ENCODE measurements at regions not wholly inside any gene's neighbourhood (a gene's known extent, or its start where the extent isn't known, plus 50 kb on each side); places are given as distances from the start of the nearest gene placed in this dataset.

DNA sequence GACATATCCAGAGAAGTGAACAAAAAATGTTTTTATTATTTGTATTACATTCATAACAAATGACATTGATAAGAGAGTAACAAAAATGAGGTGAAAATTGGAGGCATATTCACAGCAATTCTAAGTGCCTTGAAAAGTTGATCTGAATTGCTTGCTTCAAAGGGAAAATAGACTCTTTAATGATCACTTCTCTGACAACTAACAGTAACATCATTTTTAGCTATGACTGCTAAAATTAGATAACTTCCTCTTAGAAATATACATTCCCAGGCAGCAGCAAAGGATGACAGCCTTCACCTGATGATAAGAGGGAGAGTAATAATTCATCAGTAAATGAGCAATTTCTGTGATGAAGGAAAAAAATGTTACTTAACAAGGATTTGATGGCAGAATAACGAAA is 472.5 kb downstream of the PCDH10 start (continued):
- TF ChIP-seq ATF1 (CRISPR knock-in tag; IDR thresholded peaks at IDR 0.05) = no peak

- no peak overlapping the region for H3K4me3 Mint-ChIP-seq
- H3K27ac Mint-ChIP-seq = no peak overlapping the region
- ChIA-PET CTCF (no interaction called here), POLR2A (no interaction called here)
- peaks cover 5% of the 10 kb centered on the region; the same call in 1 of the 2 replicates for H3K9me3 Mint-ChIP-seq
- no peaks in the 10 kb centered on the region for H3K27me3 Mint-ChIP-seq (ENCODE audit: low read depth)
- no peak for TF ChIP-seq NFATC4 (CRISPR knock-in tag; IDR thresholded peaks at IDR 0.05)
- TF ChIP-seq, protein P1, sequence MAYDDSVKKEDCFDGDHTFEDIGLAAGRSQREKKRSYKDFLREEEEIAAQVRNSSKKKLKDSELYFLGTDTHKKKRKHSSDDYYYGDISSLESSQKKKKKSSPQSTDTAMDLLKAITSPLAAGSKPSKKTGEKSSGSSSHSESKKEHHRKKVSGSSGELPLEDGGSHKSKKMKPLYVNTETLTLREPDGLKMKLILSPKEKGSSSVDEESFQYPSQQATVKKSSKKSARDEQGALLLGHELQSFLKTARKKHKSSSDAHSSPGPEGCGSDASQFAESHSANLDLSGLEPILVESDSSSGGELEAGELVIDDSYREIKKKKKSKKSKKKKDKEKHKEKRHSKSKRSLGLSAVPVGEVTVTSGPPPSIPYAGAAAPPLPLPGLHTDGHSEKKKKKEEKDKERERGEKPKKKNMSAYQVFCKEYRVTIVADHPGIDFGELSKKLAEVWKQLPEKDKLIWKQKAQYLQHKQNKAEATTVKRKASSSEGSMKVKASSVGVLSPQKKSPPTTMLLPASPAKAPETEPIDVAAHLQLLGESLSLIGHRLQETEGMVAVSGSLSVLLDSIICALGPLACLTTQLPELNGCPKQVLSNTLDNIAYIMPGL (CRISPR knock-in tag; IDR thresholded peaks at IDR 0.05) = no peak
- 0 out of 2 replicates have a peak, but pooled peaks have one; percentile 14 for TF ChIP-seq HMGA2 (CRISPR knock-in tag; IDR thresholded peaks at IDR 0.05)
- no peak for TF ChIP-seq IRF2 (CRISPR knock-in tag; IDR thresholded peaks at IDR 0.05; ENCODE audit: borderline replicate concordance, low read depth)
- TF ChIP-seq AR (CRISPR knock-in tag; IDR thresholded peaks at IDR 0.05) = no peak
- TF ChIP-seq ZNF425 (CRISPR knock-in tag; conservative IDR thresholded peaks at IDR 0.05) = no peak
- no peaks in the 10 kb centered on the region for H3K36me3 Mint-ChIP-seq
- peaks cover 27% of the 10 kb centered on the region for H3K4me1 Mint-ChIP-seq
- ATAC-seq (no peak; the same call in 1 of the 2 replicates), DNase-seq (ENCODE audit: low spot score) (no peak)
These were observed 471.5 kb downstream of the PCDH10 start for GRCh38 chr4:133620555-133620954.

GRCh38 chr4:133618963-133619362 is 469.9 kb downstream of the PCDH10 start:
- CTCF ChIA-PET = interaction anchor here (1.3 kb wide), 1 partner anchor 472 kb away, joined by 3 read pairs; no protein-coding TSS in a partner anchor

DNA sequence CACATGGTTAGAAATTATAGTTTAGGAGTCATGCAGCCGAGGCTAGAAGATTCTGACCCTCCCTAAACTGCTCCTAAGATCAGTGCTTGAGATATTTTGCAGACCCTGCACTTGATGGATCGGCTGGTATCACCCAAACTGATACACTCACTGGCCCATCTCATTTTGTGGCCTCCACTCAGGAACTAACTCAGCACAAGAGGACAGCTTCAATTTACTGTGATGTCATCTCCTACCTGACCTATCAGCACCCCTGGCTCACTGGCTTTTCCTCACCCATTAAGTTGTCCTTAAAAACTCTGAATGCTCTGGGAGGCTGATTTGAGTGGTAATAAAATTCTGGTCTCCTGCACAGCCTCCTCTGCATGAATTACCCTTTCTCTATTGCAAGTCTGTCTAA is 450.9 kb downstream of the PCDH10 start:
- Mint-ChIP-seq H3K27me3 (ENCODE audit: low read depth) (no peaks in the 10 kb centered on the region), H3K9me3 (peaks cover 19% of the 10 kb centered on the region), H3K4me3 (no peak overlapping the region), H3K36me3 (peaks cover 7% of the 10 kb centered on the region), H3K4me1 (peaks cover 25% of the 10 kb centered on the region), H3K27ac (no peak overlapping the region)
- CTCF ChIA-PET = no interaction called here
- DNase-seq (ENCODE audit: low spot score) (no peak), ATAC-seq (no peak)
- POLR2A ChIA-PET = no interaction called here
- TF ChIP-seq NFE2L1 (CRISPR knock-in tag; IDR thresholded peaks at IDR 0.05) (no peak), HMGA2 (CRISPR knock-in tag; IDR thresholded peaks at IDR 0.05) (no peak), ZNF532 (CRISPR knock-in tag; IDR thresholded peaks at IDR 0.05; ENCODE audit: borderline replicate concordance) (no peak), JUN (CRISPR knock-in tag; IDR thresholded peaks at IDR 0.05) (no peak), NFATC4 (CRISPR knock-in tag; IDR thresholded peaks at IDR 0.05) (no peak), ZNF219 (CRISPR knock-in tag; IDR thresholded peaks at IDR 0.05; ENCODE audit: borderline replicate concordance) (no peak), CREB1 (CRISPR knock-in tag; IDR thresholded peaks at IDR 0.05) (no peak), CBFB (CRISPR knock-in tag; IDR thresholded peaks at IDR 0.05; ENCODE audit: low read depth) (no peak), AR (CRISPR knock-in tag; IDR thresholded peaks at IDR 0.05) (no peak)
- TF ChIP-seq, protein P2, sequence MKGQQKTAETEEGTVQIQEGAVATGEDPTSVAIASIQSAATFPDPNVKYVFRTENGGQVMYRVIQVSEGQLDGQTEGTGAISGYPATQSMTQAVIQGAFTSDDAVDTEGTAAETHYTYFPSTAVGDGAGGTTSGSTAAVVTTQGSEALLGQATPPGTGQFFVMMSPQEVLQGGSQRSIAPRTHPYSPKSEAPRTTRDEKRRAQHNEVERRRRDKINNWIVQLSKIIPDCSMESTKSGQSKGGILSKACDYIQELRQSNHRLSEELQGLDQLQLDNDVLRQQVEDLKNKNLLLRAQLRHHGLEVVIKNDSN (CRISPR knock-in tag; IDR thresholded peaks at IDR 0.05) = no peak

More at GRCh38 chr4:133618963-133619362, 469.9 kb downstream of the PCDH10 start:
- POLR2A ChIA-PET = no interaction called here
- no peak overlapping the region for H3K4me3 Mint-ChIP-seq
- 0 out of 2 replicates have a peak, but pooled peaks have one; percentile 20 for ATAC-seq
- H3K9me3 Mint-ChIP-seq = peaks cover 5% of the 10 kb centered on the region; the same call in 1 of the 2 replicates
- H3K27ac Mint-ChIP-seq = no peak overlapping the region
- H3K4me1 Mint-ChIP-seq = peaks cover 11% of the 10 kb centered on the region
- DNase-seq (ENCODE audit: low spot score) = no peak
- H3K36me3 Mint-ChIP-seq = no peaks in the 10 kb centered on the region
- H3K27me3 Mint-ChIP-seq (ENCODE audit: low read depth) = no peaks in the 10 kb centered on the region
- no peak for TF ChIP-seq MXD4 (CRISPR knock-in tag; IDR thresholded peaks at IDR 0.05; ENCODE audit: borderline replicate concordance)
- no peak for TF ChIP-seq ZNF232 (CRISPR knock-in tag; IDR thresholded peaks at IDR 0.05)
- TF ChIP-seq SOX15 (CRISPR knock-in tag; IDR thresholded peaks at IDR 0.05) = no peak
- no peak for TF ChIP-seq ZNF121 (CRISPR knock-in tag; IDR thresholded peaks at IDR 0.05)

All from WTC11 (cell line).